Trophoblast cell (in vitro differentiated cells and primary cell): ENCODE measurements at regions not wholly inside any gene's neighbourhood (a gene's known extent, or its start where the extent isn't known, plus 50 kb on each side); places are given as distances from the start of the nearest gene placed in this dataset.

Experiments
- DNase-seq, 2 donors: peaks; one replicate each; pipeline ENCODE4 v3.0.0-alpha.2; 2016
- H2AFZ ChIP-seq: 2 replicates; pipeline ENCODE4 v1.6.1; 2013; ENCODE audit warnings: low read length, moderate library complexity, mild to moderate bottlenecking; ENCODE audit not compliant: insufficient read depth, poor library complexity
- H2AK5ac ChIP-seq: 2 replicates; pipeline ENCODE4 v1.6.1; 2013; ENCODE audit warnings: mild to moderate bottlenecking, low read length
- H2BK120ac ChIP-seq: 2 replicates; pipeline ENCODE4 v1.6.1; 2013; ENCODE audit warnings: low read length, mild to moderate bottlenecking, moderate library complexity; ENCODE audit not compliant: insufficient read depth, poor library complexity
- H2BK12ac ChIP-seq: 2 replicates; pipeline ENCODE4 v1.6.1; 2013; ENCODE audit warnings: mild to moderate bottlenecking, low read length, moderate library complexity
- H2BK5ac ChIP-seq: 2 replicates; pipeline ENCODE4 v1.6.1; 2013; ENCODE audit warnings: low read length, low read depth, moderate library complexity, mild to moderate bottlenecking; ENCODE audit not compliant: poor library complexity
- H3K14ac ChIP-seq: 2 replicates; pipeline ENCODE4 v1.6.1; 2013; ENCODE audit warnings: mild to moderate bottlenecking, low read length
- H3K18ac ChIP-seq: 2 replicates; pipeline ENCODE4 v1.6.1; 2013; ENCODE audit warnings: mild to moderate bottlenecking, low read length
- H3K23ac ChIP-seq: 2 replicates; pipeline ENCODE4 v1.6.1; 2013; ENCODE audit warnings: low read length
- H3K27ac ChIP-seq: 2 replicates; pipeline ENCODE4 v1.5.1; 2013; ENCODE audit warnings: low read depth, mild to moderate bottlenecking, inconsistent platforms, low read length, moderate library complexity
- H3K27me3 ChIP-seq: 2 replicates; pipeline ENCODE4 v1.6.1; 2013; ENCODE audit warnings: inconsistent platforms, mild to moderate bottlenecking, low read length, moderate library complexity; ENCODE audit not compliant: insufficient read depth
- H3K36me3 ChIP-seq, 2 experiments: 1 replicate in 1 of 2; 2 replicates in 1 of 2; pipeline ENCODE4 v1.6.1; 2013; ENCODE audit warnings: low read length in 2 of 2, mild to moderate bottlenecking in 2 of 2, moderate library complexity in 1 of 2; ENCODE audit not compliant: insufficient read depth in 2 of 2, control insufficient read depth in 1 of 2
- H3K4ac ChIP-seq: 2 replicates; pipeline ENCODE4 v1.6.1; 2013; ENCODE audit warnings: low read depth, mild to moderate bottlenecking, low read length, moderate library complexity
- H3K4me1 ChIP-seq, 2 experiments: 1 replicate in 1 of 2; 2 replicates in 1 of 2; pipeline ENCODE4 v1.6.1; 2013; ENCODE audit warnings: low read length in 2 of 2, mild to moderate bottlenecking in 2 of 2, moderate library complexity in 1 of 2; ENCODE audit not compliant: insufficient read depth in 2 of 2, control insufficient read depth in 1 of 2
- H3K4me2 ChIP-seq: 2 replicates; pipeline ENCODE4 v1.6.1; 2013; ENCODE audit warnings: inconsistent platforms, mild to moderate bottlenecking, low read length, moderate library complexity
- H3K4me3 ChIP-seq: 2 replicates; pipeline ENCODE4 v1.5.1; 2013; ENCODE audit warnings: mild to moderate bottlenecking, low read depth, low read length, inconsistent platforms
- H3K79me1 ChIP-seq: one replicate; pipeline ENCODE4 v1.6.1; 2013; ENCODE audit warnings: low read length
- H3K79me2 ChIP-seq: 2 replicates; pipeline ENCODE4 v1.6.1; 2013; ENCODE audit warnings: low read length, mild to moderate bottlenecking; ENCODE audit not compliant: control insufficient read depth, insufficient read depth, poor library complexity
- H3K9ac ChIP-seq: 2 replicates; pipeline ENCODE4 v1.6.1; 2013; ENCODE audit warnings: mild to moderate bottlenecking, low read length
- H3K9me3 ChIP-seq: 2 replicates; pipeline ENCODE4 v1.6.1; 2013; ENCODE audit warnings: low read depth, mild to moderate bottlenecking, control low read depth, inconsistent platforms, low read length; ENCODE audit not compliant: insufficient read depth
- H4K12ac ChIP-seq: 2 replicates; pipeline ENCODE4 v1.6.1; 2013; ENCODE audit warnings: low read depth, mild to moderate bottlenecking, low read length, moderate library complexity
- H4K8ac ChIP-seq: 2 replicates; pipeline ENCODE4 v1.6.1; 2013; ENCODE audit warnings: low read depth, mild to moderate bottlenecking, low read length, moderate library complexity
- H4K91ac ChIP-seq: one replicate; pipeline ENCODE4 v1.6.1; 2013; ENCODE audit warnings: low read depth, mild to moderate bottlenecking, low read length, moderate library complexity
- WGBS: extraction: QIAGEN DNeasy Blood & Tissue Kit; methylation state at CpG from one replicate; pipeline ENCODE4 v1.1.7; 2013; ENCODE audit warnings: missing lambda C conversion rate; ENCODE audit not compliant: insufficient read length, insufficient coverage; ENCODE audit errors: extremely low coverage; 5-methylcytosine and 5-hydroxymethylcytosine counted together

DNA sequence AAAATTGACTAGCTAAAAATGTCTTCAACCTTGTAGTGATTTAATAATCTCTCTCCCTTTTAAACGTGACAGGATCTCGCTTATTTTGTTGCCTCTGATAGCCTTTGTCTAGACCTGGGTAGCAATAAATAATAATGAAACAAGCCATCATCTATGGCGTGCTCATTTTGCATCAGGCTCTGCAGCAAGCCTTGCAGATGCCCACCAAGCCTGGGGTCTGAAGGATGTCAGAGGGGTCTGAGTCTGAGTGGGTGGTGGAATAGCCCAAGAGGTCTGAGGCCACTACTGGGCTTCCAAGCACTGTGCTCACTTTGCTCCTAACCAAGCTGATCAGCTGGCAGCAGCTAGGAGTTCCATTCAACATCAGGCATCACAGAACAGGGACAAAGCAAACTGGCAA lies 109.4 kb downstream of the GYPC start:
- no peaks in the 10 kb centered on the region for H3K36me3 ChIP-seq
- no peak for DNase-seq
- H3K4me3 ChIP-seq, result no peak overlapping the region
- no peaks in the 10 kb centered on the region for H3K4me1 ChIP-seq
- no CpG with 5 or more reads among the region's 3 CpGs for WGBS
- no peak overlapping the region for H4K8ac ChIP-seq
- H2BK12ac ChIP-seq, result no peak overlapping the region
- no peak overlapping the region for H3K27ac ChIP-seq
- H3K14ac ChIP-seq, result no peak overlapping the region
- no peak overlapping the region for H3K23ac ChIP-seq
- H4K91ac ChIP-seq, result no peak overlapping the region
- H3K18ac ChIP-seq, result no peak overlapping the region
- H3K9me3 ChIP-seq, result no peaks in the 10 kb centered on the region
- H3K4me2 ChIP-seq, result no peak overlapping the region
- H3K79me2 ChIP-seq, result no peaks in the 10 kb centered on the region
- H2AFZ ChIP-seq, result no peak overlapping the region
- no peak overlapping the region for H2AK5ac ChIP-seq
- H3K27me3 ChIP-seq, result no peaks in the 10 kb centered on the region
- H3K4ac ChIP-seq, result no peak overlapping the region
- H3K79me1 ChIP-seq, result no peaks in the 10 kb centered on the region
- H2BK120ac ChIP-seq, result no peak overlapping the region
- no peak overlapping the region for H2BK5ac ChIP-seq
- no peak overlapping the region for H4K12ac ChIP-seq
- no peak overlapping the region for H3K9ac ChIP-seq

DNA sequence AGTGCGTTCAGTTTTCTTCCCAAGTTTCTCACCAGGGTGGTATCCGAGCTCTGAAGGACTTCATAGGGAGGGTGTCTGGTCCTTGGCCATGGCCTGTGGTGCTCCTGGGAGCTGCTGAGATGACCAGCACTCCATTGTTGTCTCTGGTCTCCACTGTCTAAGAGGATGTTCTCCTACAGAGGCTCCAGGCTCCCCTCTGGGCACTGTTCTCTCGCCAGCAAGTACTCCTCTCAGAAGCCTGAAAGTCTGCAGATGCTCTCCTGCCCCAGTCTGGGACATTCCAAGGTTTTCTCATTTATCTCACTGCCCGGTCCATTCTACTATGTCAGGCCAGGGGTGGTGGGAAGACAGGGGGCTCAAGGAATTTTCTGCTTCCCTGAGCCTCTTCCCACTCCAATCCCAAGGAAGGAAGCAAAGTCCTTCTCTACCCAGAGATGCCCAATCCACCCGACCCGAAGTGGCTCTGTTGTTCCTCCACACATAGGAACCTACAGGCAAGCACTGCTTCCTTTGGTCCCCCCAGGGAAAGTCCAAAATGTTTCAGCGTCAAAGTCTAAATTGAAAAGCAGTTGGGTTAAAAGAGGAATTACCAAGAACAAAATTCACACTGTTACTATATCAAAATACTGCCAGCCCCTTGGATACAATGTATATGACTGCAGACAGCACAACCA lies 110.5 kb downstream of the GYPC start:
- Histone ChIP-seq H4K8ac (no peak overlapping the region), H2AFZ (no peak overlapping the region), H3K4me1 (no peaks in the 10 kb centered on the region), H3K9me3 (no peaks in the 10 kb centered on the region), H2BK5ac (no peak overlapping the region), H2BK12ac (no peak overlapping the region), H4K12ac (no peak overlapping the region), H3K4ac (no peak overlapping the region), H3K4me2 (no peak overlapping the region), H4K91ac (no peak overlapping the region), H3K4me3 (no peak overlapping the region), H3K27ac (no peak overlapping the region), H3K23ac (no peak overlapping the region), H2BK120ac (no peak overlapping the region), H3K36me3 (no peaks in the 10 kb centered on the region), H3K9ac (no peak overlapping the region), H3K14ac (no peak overlapping the region), H3K18ac (no peak overlapping the region), H3K79me2 (no peaks in the 10 kb centered on the region), H3K79me1 (no peaks in the 10 kb centered on the region), H2AK5ac (no peak overlapping the region), H3K27me3 (no peaks in the 10 kb centered on the region)
- DNase-seq, result no peak
- no CpG with 5 or more reads among the region's 7 CpGs for WGBS

DNA sequence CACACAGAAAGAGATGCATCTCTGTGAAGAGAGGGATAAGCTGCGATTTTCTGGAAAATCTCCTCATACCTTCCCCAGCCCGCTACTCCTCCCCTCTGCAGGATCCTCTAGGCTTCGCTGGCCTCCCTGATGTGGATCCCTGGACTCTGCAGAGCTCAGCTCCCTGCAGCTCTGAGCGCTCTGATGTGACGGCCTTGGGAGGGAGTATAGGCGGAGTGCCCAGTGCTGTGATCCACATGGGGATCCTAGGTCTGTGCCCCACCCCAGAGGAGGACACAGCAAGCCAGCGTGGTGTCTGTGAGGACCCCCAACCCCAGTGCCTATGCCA lies 111.0 kb downstream of the GYPC start:
- Histone ChIP-seq H3K4me3 (no peak overlapping the region), H3K4me1 (no peaks in the 10 kb centered on the region), H3K9ac (no peak overlapping the region), H3K9me3 (no peaks in the 10 kb centered on the region), H3K4ac (no peak overlapping the region), H3K14ac (no peak overlapping the region), H3K79me1 (no peaks in the 10 kb centered on the region), H3K27me3 (no peaks in the 10 kb centered on the region), H3K23ac (no peak overlapping the region), H2BK5ac (no peak overlapping the region), H3K18ac (no peak overlapping the region), H2AFZ (no peak overlapping the region), H4K12ac (no peak overlapping the region), H2BK12ac (no peak overlapping the region), H3K27ac (no peak overlapping the region), H2BK120ac (no peak overlapping the region), H3K36me3 (no peaks in the 10 kb centered on the region), H4K8ac (no peak overlapping the region), H3K4me2 (no peak overlapping the region), H2AK5ac (no peak overlapping the region), H4K91ac (no peak overlapping the region), H3K79me2 (no peaks in the 10 kb centered on the region)
- no CpG with 5 or more reads among the region's 7 CpGs for WGBS
- DNase-seq, result no peak

DNA sequence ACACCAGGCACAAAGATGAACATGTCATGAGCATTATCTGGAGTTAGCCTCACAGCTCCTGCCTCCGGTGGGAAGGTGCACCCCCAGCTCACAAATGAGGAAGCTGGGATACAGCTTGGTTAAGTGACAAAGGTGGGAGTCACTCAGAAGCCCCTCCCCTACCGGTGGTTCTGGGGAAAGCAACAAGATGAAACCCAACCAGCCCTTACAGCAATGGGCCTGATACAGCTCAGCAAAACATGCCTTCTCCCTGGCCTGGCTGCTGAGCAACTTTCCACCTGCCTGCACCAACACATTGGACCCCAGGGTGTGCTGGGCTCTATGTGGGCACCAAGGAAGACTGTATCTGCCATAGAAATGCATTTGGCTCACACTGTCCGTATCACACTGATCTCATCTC lies 113.2 kb downstream of the GYPC start:
- no peak overlapping the region for H4K8ac ChIP-seq
- no peaks in the 10 kb centered on the region for H3K79me2 ChIP-seq
- H3K23ac ChIP-seq, result no peak overlapping the region
- no peak overlapping the region for H2BK5ac ChIP-seq
- no peak overlapping the region for H2AK5ac ChIP-seq
- H3K27me3 ChIP-seq, result no peaks in the 10 kb centered on the region
- no peak overlapping the region for H3K4me3 ChIP-seq
- H3K18ac ChIP-seq, result no peak overlapping the region
- WGBS, result no CpG with 5 or more reads among the region's 3 CpGs
- no peaks in the 10 kb centered on the region for H3K36me3 ChIP-seq
- H3K27ac ChIP-seq, result no peak overlapping the region
- DNase-seq, result no peak
- no peak overlapping the region for H3K4me2 ChIP-seq
- no peak overlapping the region for H2AFZ ChIP-seq
- H3K14ac ChIP-seq, result no peak overlapping the region
- no peaks in the 10 kb centered on the region for H3K4me1 ChIP-seq
- H2BK120ac ChIP-seq, result no peak overlapping the region
- H3K9ac ChIP-seq, result no peak overlapping the region
- H3K79me1 ChIP-seq, result no peaks in the 10 kb centered on the region
- H3K4ac ChIP-seq, result no peak overlapping the region
- no peak overlapping the region for H2BK12ac ChIP-seq
- no peak overlapping the region for H4K91ac ChIP-seq
- H3K9me3 ChIP-seq, result no peaks in the 10 kb centered on the region
- no peak overlapping the region for H4K12ac ChIP-seq
